Tibial artery (tissue), 4 donors: ENCODE measurements at regions not wholly inside any gene's neighbourhood (a gene's known extent, or its start where the extent isn't known, plus 50 kb on each side); places are given as distances from the start of the nearest gene placed in this dataset.
"Not testable (repeated sequence)": the region's sequence is repeated elsewhere in the genome, so short reads cannot be mapped to it uniquely, and the experiment has no call there.

Experiments
- DNase-seq, 2 donors: peaks; one replicate each; pipeline ENCODE4 v3.0.0-alpha.2; 2019
- H3K27ac ChIP-seq, 2 donors: fragments of 200-600 bp; sonication (generic) in 1 of 2; 1 replicate in 1 of 2; 2 replicates in 1 of 2; pipeline ENCODE4 v1.5.1; 2018 to 2019; ENCODE audit warnings: mild to moderate bottlenecking in 1 of 2
- H3K27me3 ChIP-seq, 2 donors: fragments of 200-600 bp; sonication (generic) in 1 of 2; one replicate each; pipeline versions ENCODE4 v1.5.1 to v1.6.0; 2016 to 2019
- H3K36me3 ChIP-seq, 3 donors: fragments of 200-600 bp; sonication (generic) in 2 of 3; one replicate each; pipeline ENCODE4 v1.5.1; 2016 to 2019; ENCODE audit warnings: mild to moderate bottlenecking in 2 of 3
- H3K4me1 ChIP-seq, 4 donors: fragments of 200-600 bp; sonication (generic) in 2 of 4; 1 replicate in 3 of 4; 2 replicates in 1 of 4; pipeline ENCODE4 v1.5.1; 2016 to 2019
- H3K4me3 ChIP-seq, 2 donors: fragments of 200-600 bp; sonication (generic) in 1 of 2; 1 replicate in 1 of 2; 2 replicates in 1 of 2; pipeline ENCODE4 v1.5.1; 2018 to 2019; ENCODE audit warnings: mild to moderate bottlenecking in 2 of 2
- H3K9me3 ChIP-seq, 3 donors: fragments of 200-600 bp; sonication (generic) in 1 of 3; one replicate each; pipeline ENCODE4 v1.5.1; 2016 to 2019
- intact Hi-C: fragments of 100-400 bp; cut with DNase I; formaldehyde crosslinking; loops from one replicate; pipeline ENCODE4 v1.15.0; 2023; ENCODE audit warnings: low total_unique reads
- TF ChIP-seq, protein P1 (sequence below), 2 experiments: fragments of 200-600 bp in 1 of 2; fragments of 450-650 bp in 1 of 2; IDR thresholded peaks; one replicate each; pipeline ENCODE4 v1.5.1; 2017 to 2019; ENCODE audit warnings: antibody characterized with exemption in 2 of 2, mild to moderate bottlenecking in 1 of 2, moderate library complexity in 1 of 2

DNA sequence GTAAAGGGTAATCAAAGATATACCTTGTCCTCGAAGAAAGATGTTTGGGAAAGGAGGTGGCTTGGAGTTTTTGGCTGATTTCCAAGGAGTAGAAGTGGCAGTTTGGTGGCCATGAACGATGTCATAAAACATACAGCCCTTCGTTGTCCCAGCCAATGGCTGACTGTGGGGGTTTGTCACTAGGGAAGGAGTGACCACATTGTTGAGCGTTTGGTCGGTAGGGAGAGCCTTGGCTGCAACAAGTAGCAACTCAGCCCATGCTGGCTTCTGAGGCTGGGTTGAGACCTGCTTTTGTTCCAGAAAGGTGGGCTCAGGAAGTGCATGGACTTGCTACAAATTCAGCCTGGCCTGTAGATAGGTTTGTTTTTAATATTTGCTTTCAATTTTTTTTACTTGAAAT is 128.3 kb downstream of the BOD1 start:
- intact Hi-C loops, result no loop called here
- DNase-seq, result peak in 1 of 2 donors; percentile 6
- peaks cover 0 to 12% (median 2%) of the 10 kb centered on the region in 4 donors for H3K4me1 ChIP-seq
- no peak overlapping the region for H3K4me3 ChIP-seq
- no peaks in the 10 kb centered on the region for H3K36me3 ChIP-seq
- no peaks in the 10 kb centered on the region for H3K27me3 ChIP-seq
- no peaks in the 10 kb centered on the region for H3K9me3 ChIP-seq
- no peak overlapping the region for H3K27ac ChIP-seq
- TF ChIP-seq, protein P1, sequence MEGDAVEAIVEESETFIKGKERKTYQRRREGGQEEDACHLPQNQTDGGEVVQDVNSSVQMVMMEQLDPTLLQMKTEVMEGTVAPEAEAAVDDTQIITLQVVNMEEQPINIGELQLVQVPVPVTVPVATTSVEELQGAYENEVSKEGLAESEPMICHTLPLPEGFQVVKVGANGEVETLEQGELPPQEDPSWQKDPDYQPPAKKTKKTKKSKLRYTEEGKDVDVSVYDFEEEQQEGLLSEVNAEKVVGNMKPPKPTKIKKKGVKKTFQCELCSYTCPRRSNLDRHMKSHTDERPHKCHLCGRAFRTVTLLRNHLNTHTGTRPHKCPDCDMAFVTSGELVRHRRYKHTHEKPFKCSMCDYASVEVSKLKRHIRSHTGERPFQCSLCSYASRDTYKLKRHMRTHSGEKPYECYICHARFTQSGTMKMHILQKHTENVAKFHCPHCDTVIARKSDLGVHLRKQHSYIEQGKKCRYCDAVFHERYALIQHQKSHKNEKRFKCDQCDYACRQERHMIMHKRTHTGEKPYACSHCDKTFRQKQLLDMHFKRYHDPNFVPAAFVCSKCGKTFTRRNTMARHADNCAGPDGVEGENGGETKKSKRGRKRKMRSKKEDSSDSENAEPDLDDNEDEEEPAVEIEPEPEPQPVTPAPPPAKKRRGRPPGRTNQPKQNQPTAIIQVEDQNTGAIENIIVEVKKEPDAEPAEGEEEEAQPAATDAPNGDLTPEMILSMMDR (IDR thresholded peaks at IDR 0.05), result no peak

DNA sequence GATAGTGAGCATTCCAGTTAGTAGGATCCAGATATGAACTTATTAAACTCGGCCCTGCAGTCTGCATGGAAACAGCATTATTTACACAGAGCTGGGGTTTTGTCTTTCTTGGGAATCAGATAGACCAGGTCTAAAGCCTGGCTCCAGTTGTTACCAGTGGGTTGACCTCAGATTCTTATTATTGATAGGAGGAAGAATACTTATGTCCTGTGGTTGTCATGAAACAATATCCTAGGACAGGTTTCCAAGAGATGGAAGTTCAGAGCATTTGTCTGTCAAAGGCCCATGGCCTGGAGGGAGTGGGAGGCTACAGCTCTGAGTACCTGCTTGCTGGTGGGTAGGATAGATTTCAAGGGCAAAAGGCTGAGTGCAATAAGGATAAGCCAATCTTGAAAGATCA is 129.2 kb downstream of the BOD1 start:
- Histone ChIP-seq H3K4me3 (no peak overlapping the region), H3K27me3 (no peaks in the 10 kb centered on the region), H3K36me3 (no peaks in the 10 kb centered on the region), H3K4me1 (peaks cover 0 to 12% (median 2%) of the 10 kb centered on the region in 4 donors), H3K27ac (no peak overlapping the region), H3K9me3 (no peaks in the 10 kb centered on the region)
- DNase-seq, result no peak
- intact Hi-C loops, result no loop called here
- TF ChIP-seq, protein P1 (IDR thresholded peaks at IDR 0.05), result no peak

DNA sequence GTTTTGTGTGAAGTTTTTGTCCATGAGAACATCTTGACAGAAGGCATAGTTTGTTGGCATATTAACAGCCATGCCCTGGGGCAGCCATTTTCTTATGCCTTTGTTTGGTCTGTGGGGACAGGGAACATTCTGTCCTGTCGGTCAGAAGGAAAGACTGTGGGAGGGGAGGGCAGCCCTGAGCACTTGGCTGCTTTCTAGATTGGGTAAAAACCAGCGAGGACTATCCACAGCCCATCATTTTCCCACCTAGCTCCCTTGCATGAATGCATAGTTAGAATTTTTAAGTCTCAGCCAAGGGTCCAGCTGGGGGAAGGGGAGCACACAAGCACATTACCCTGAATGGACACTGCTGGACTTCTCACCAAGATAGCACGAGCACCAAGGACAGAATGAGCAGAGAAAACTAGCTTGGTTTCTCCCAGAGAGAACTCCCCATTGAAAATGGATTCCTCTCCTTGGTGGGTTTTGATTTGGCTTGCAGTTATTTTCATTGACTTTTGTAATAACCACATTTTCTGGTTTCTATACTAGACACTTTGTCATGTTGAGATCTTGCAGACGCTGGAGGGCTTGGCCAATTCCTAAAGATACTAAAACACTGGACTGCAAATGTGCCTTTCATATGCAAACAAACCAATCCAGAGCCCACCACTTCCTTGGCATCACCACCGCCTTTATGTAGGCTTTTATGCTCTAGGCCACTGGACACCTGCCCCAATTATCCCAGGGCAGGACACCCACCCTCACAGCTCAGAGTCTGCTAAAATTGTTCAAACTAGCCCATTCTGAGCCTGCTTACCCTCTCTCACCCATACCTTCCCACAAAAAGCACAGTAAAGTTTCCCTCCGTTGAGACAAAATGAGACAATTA is 129.9 kb downstream of the BOD1 start:
- Histone ChIP-seq H3K36me3 (no peaks in the 10 kb centered on the region), H3K27me3 (no peaks in the 10 kb centered on the region), H3K4me1 (peaks cover 0 to 12% (median 2%) of the 10 kb centered on the region in 4 donors), H3K4me3 (no peak overlapping the region), H3K27ac (peak overlapping the region in 1 of 2 donors; percentile 41), H3K9me3 (no peaks in the 10 kb centered on the region)
- intact Hi-C loops, result no loop called here
- DNase-seq, result peak in 1 of 2 donors; percentile 65
- TF ChIP-seq, protein P1 (IDR thresholded peaks at IDR 0.05), result no peak

DNA sequence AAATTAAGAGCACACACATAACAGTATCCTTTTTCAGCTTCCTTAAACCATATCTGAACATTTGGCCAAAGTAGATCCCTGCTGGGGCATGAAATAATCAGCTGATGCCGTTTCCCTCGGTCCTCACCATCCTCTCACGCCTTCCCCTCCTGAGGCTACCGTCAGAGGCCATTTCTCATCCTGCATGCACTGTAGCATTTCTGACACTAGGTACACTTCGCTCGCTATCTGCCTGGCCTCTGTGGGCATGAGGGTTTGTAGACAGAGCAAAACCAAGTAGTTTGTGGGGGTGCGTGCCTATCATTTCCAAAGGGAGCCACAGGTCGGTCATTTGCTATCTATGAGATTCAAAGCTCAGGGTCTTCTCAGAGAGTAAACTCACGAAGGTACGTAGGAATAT is 131.9 kb downstream of the BOD1 start:
- intact Hi-C loops, result no loop called here
- TF ChIP-seq, protein P1 (IDR thresholded peaks at IDR 0.05), result no peak

DNA sequence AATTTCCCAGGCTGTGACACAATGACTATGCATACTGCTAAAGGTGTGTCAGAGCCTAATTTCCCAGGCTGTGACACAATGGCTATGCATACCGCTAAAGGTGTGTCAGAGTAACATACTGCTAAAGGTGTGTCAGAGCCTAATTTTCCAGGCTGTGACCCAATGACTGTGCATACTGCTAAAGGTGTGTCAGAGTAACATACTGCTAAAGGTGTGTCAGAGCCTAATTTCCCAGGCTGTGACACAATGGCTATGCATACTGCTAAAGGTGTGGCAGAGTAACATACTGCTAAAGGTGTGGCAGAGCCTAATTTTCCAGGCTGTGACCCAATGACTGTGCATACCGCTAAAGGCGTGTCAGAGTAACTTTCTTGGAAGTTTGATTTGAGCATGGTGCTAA is 132.9 kb downstream of the BOD1 start:
- H3K36me3 ChIP-seq, DNase-seq, H3K27ac ChIP-seq, H3K27me3 ChIP-seq, H3K9me3 ChIP-seq, H3K4me3 ChIP-seq, intact Hi-C loops: not testable (repeated sequence)
- peaks cover 0 to 15% (median 2%) of the 10 kb centered on the region in 4 donors for H3K4me1 ChIP-seq

More for the DNA sequence above, 131.9 kb downstream of the BOD1 start:
- Histone ChIP-seq H3K4me1 (peaks cover 0 to 12% (median 2%) of the 10 kb centered on the region in 4 donors), H3K27me3 (no peaks in the 10 kb centered on the region), H3K4me3 (no peak overlapping the region), H3K27ac (no peak overlapping the region), H3K36me3 (no peaks in the 10 kb centered on the region), H3K9me3 (no peaks in the 10 kb centered on the region)
- DNase-seq, result peak in 1 of 2 donors; percentile 45

DNA sequence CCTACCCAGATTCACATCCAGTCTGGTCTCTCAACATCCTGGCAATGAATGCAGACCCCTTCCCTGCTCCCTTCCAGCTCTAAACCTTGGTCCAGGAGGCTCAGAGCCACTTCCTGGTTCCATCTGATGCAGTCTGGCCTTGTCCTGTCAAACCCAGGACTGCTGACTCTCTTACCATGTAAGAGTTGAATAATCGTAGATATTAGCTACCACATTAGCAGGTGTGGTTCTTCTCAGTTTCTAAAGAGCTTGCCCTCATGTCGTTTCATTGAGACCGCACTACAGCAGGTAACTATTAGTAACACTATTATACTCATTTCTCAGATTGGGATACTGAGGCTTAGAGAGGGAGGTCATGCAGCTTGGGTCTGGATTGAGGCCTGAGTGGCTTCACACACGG is 133.3 kb downstream of the BOD1 start:
- Histone ChIP-seq H3K4me1 (peaks cover 0 to 19% (median 7%) of the 10 kb centered on the region in 4 donors), H3K36me3 (no peaks in the 10 kb centered on the region), H3K27me3 (no peaks in the 10 kb centered on the region), H3K27ac (no peak overlapping the region), H3K9me3 (no peaks in the 10 kb centered on the region), H3K4me3 (no peak overlapping the region)
- TF ChIP-seq, protein P1 (IDR thresholded peaks at IDR 0.05), result no peak
- no peak for DNase-seq
- intact Hi-C loops, result no loop called here
